ENCODE measurements at regions not wholly inside any gene's neighbourhood (a gene's known extent, or its start where the extent isn't known, plus 50 kb on each side); places are given as distances from the start of the nearest gene placed in this dataset.

- no peaks in the 10 kb centered on the region for H3K9me3 ChIP-seq
- no peaks in the 10 kb centered on the region for H3K36me3 ChIP-seq
- H3K4me3 ChIP-seq: no peak overlapping the region
- 73 to 79% methylated on average over 5 of the region's 5 CpGs for WGBS, 2 donors (ENCODE audit: low coverage in 1 of 2)
- no peaks in the 10 kb centered on the region for H3K27me3 ChIP-seq
- ATAC-seq: no peak
- no peaks in the 10 kb centered on the region for H3K4me1 ChIP-seq
- TF ChIP-seq POLR2AphosphoS5 (IDR thresholded peaks at IDR 0.05) (no peak), EP300 (IDR thresholded peaks at IDR 0.05) (no peak)
- no peak overlapping the region for H3K27ac ChIP-seq
Observed at GRCh38 chr3:147962408-147963164, 553.4 kb downstream of the ZIC1 start.

- Histone ChIP-seq H3K27ac (no peak overlapping the region), H3K36me3 (no peaks in the 10 kb centered on the region), H3K4me1 (no peaks in the 10 kb centered on the region), H3K4me3 (no peak overlapping the region), H3K27me3 (no peaks in the 10 kb centered on the region), H3K9me3 (no peaks in the 10 kb centered on the region)
- no peak for TF ChIP-seq POLR2A (IDR thresholded peaks at IDR 0.05)
- TF ChIP-seq POLR2AphosphoS5 (IDR thresholded peaks at IDR 0.05): no peak
- no peak for TF ChIP-seq EP300 (IDR thresholded peaks at IDR 0.05)
- no peak for TF ChIP-seq CTCF (IDR thresholded peaks at IDR 0.05)
- ATAC-seq: no peak
- 100% methylated on average over 1 of the region's 1 CpG for WGBS, 2 donors (ENCODE audit: low coverage in 1 of 2)
Observed at GRCh38 chr3:147963711-147964110, 554.5 kb downstream of the ZIC1 start.

GRCh38 chr3:147975165-147975564, 566.0 kb downstream of the ZIC1 start:
- Histone ChIP-seq H3K36me3 (no peaks in the 10 kb centered on the region), H3K27ac (no peak overlapping the region), H3K4me1 (no peaks in the 10 kb centered on the region), H3K4me3 (no peak overlapping the region), H3K27me3 (no peaks in the 10 kb centered on the region), H3K9me3 (no peaks in the 10 kb centered on the region)
- no peak for TF ChIP-seq EP300 (IDR thresholded peaks at IDR 0.05)
- no peak for TF ChIP-seq POLR2A (IDR thresholded peaks at IDR 0.05)
- no peak for TF ChIP-seq POLR2AphosphoS5 (IDR thresholded peaks at IDR 0.05)
- TF ChIP-seq CTCF (IDR thresholded peaks at IDR 0.05): no peak
- no peak for ATAC-seq
- 90% methylated on average over 1 of the region's 1 CpG; no CpG with 5 or more reads in 1 of the 2 donors for WGBS, 2 donors (ENCODE audit: low coverage in 1 of 2)

GRCh38 chr3:147977001-147977400, 567.8 kb downstream of the ZIC1 start:
- ATAC-seq: no peak
- TF ChIP-seq CTCF (IDR thresholded peaks at IDR 0.05) (no peak), POLR2AphosphoS5 (IDR thresholded peaks at IDR 0.05) (no peak), POLR2A (IDR thresholded peaks at IDR 0.05) (no peak)
- Histone ChIP-seq H3K36me3 (no peaks in the 10 kb centered on the region), H3K9me3 (no peaks in the 10 kb centered on the region), H3K4me1 (no peaks in the 10 kb centered on the region), H3K4me3 (no peak overlapping the region), H3K27ac (no peak overlapping the region), H3K27me3 (no peaks in the 10 kb centered on the region)
- WGBS, 2 donors (ENCODE audit: low coverage in 1 of 2): 80 to 92% methylated on average over 1 of the region's 1 CpG

GRCh38 chr3:147987549-147987948, 578.4 kb downstream of the ZIC1 start:
- TF ChIP-seq CTCF (IDR thresholded peaks at IDR 0.05): no peak
- TF ChIP-seq POLR2AphosphoS5 (IDR thresholded peaks at IDR 0.05): no peak
- no peak for TF ChIP-seq POLR2A (IDR thresholded peaks at IDR 0.05)
- no peak for TF ChIP-seq EP300 (IDR thresholded peaks at IDR 0.05)
- no peak overlapping the region for H3K4me3 ChIP-seq
- H3K36me3 ChIP-seq: no peaks in the 10 kb centered on the region
- H3K4me1 ChIP-seq: no peaks in the 10 kb centered on the region
- ATAC-seq: no peak
- H3K27ac ChIP-seq: no peak overlapping the region
- H3K27me3 ChIP-seq: no peaks in the 10 kb centered on the region
- 93 to 100% methylated on average over 1 of the region's 1 CpG for WGBS, 2 donors (ENCODE audit: low coverage in 1 of 2)
- no peaks in the 10 kb centered on the region for H3K9me3 ChIP-seq

All from gastroesophageal sphincter (tissue), 4 donors.